ENCODE measurements at regions not wholly inside any gene's neighbourhood (a gene's known extent, or its start where the extent isn't known, plus 50 kb on each side); places are given as distances from the start of the nearest gene placed in this dataset.

DNA sequence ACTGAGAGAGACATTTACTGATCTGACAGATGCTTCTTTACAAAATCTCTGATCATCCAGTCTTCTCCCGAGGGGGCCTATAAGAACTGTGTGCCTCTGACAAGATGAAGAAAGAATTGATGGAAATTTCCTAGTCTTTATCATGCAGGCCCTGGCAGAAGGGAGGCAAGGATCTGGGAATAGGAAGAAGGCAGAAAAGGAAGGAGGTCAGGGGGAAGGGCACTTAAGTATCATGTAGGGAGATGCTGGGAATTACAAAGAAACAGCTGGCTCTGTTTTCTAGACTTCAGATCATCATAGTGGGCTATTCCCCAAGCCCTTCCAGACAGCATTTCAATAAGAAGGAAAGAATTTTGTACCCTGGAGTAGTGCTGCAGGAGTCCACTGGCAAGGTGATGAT is 243.3 kb upstream of the MOCS1 start:
- Histone ChIP-seq H3K9me3 (ENCODE audit: low read length) (no peaks in the 10 kb centered on the region), H3K4me1 (ENCODE audit: insufficient read depth, low read length) (no peaks in the 10 kb centered on the region), H3K36me3 (ENCODE audit: insufficient read depth, low read length) (no peaks in the 10 kb centered on the region), H3K27me3 (ENCODE audit: insufficient read depth, low read length, poor library complexity, severe bottlenecking) (no peaks in the 10 kb centered on the region), H3K27ac (ENCODE audit: low read depth, low read length) (no peak overlapping the region), H3K4me3 (ENCODE audit: low read length) (no peak overlapping the region)
- Mint-ChIP-seq H3K9me3 (peaks cover 0 to 4% (median 2%) of the 10 kb centered on the region in 5 donors), H3K4me3 (no peak overlapping the region), H3K36me3 (no peaks in the 10 kb centered on the region), H3K27ac (no peak overlapping the region), H3K4me1 (no peaks in the 10 kb centered on the region), H3K27me3 (peaks cover 4 to 9% of the 10 kb centered on the region in 2 donors)
- POLR2A ChIA-PET: no interaction called here
- no peak for DNase-seq
- CTCF ChIA-PET: no interaction called here

DNA sequence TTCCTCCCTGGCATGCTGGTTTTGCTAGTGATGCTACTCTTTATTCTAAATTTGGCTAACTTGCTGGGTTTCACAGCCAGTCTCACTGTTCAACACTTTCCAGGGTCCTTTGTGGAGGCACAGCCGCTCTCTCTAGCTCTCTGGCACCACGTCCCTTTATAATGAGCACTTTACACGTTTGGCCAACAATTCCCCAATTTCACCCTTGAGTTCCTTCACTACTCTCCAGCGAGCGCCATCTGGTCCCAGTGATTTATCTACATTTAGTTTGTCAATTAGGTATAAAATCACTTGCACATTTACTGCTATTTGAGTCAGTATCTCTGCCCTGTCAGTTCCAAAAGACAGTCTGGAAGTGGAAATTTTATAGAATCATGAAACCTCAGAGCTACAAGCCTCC is 241.9 kb upstream of the MOCS1 start:
- ChIA-PET CTCF (no interaction called here), POLR2A (no interaction called here)
- H3K9me3 ChIP-seq (ENCODE audit: low read length): no peaks in the 10 kb centered on the region
- Mint-ChIP-seq H3K27ac (no peak overlapping the region), H3K36me3 (no peaks in the 10 kb centered on the region), H3K4me1 (no peaks in the 10 kb centered on the region), H3K27me3 (peaks cover 4 to 9% of the 10 kb centered on the region in 2 donors), H3K9me3 (no peaks in the 10 kb centered on the region), H3K4me3 (no peak overlapping the region)
- H3K27ac ChIP-seq (ENCODE audit: low read depth, low read length): no peak overlapping the region
- no peaks in the 10 kb centered on the region for H3K27me3 ChIP-seq (ENCODE audit: insufficient read depth, low read length, poor library complexity, severe bottlenecking)
- no peaks in the 10 kb centered on the region for H3K36me3 ChIP-seq (ENCODE audit: insufficient read depth, low read length)
- no peaks in the 10 kb centered on the region for H3K4me1 ChIP-seq (ENCODE audit: insufficient read depth, low read length)
- no peak overlapping the region for H3K4me3 ChIP-seq (ENCODE audit: low read length)
- DNase-seq: no peak

DNA sequence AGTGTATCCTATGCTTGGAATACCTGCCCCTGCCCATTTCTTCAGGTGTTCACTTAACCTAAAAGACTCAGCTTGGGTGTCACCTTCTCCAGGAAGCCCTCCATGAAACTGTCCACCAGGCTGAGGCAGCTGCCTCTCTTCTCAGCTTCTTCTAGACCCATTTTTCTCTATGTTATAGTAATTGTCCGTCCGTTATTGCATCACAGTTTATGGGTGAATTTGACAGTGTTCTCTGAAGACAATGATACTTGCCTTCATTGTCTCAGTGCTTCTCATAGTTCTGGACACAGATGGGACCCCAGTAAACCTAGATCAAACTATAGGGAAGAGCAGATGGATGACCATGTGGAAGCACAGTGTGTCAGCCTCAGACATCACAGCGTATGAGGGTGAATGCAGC is 238.0 kb upstream of the MOCS1 start:
- no peaks in the 10 kb centered on the region for H3K4me1 ChIP-seq (ENCODE audit: insufficient read depth, low read length)
- H3K27ac ChIP-seq (ENCODE audit: low read depth, low read length): no peak overlapping the region
- H3K27me3 Mint-ChIP-seq: peaks cover 5 to 7% of the 10 kb centered on the region in 2 donors
- H3K9me3 Mint-ChIP-seq: no peaks in the 10 kb centered on the region
- no peaks in the 10 kb centered on the region for H3K9me3 ChIP-seq (ENCODE audit: low read length)
- no peaks in the 10 kb centered on the region for H3K36me3 Mint-ChIP-seq
- no peaks in the 10 kb centered on the region for H3K4me1 Mint-ChIP-seq
- H3K27me3 ChIP-seq (ENCODE audit: insufficient read depth, low read length, poor library complexity, severe bottlenecking): no peaks in the 10 kb centered on the region
- H3K4me3 Mint-ChIP-seq: no peak overlapping the region
- H3K4me3 ChIP-seq (ENCODE audit: low read length): no peak overlapping the region
- no peak for DNase-seq
- H3K36me3 ChIP-seq (ENCODE audit: insufficient read depth, low read length): no peaks in the 10 kb centered on the region
- ChIA-PET POLR2A (no interaction called here), CTCF (no interaction called here)
- no peak overlapping the region for H3K27ac Mint-ChIP-seq

DNA sequence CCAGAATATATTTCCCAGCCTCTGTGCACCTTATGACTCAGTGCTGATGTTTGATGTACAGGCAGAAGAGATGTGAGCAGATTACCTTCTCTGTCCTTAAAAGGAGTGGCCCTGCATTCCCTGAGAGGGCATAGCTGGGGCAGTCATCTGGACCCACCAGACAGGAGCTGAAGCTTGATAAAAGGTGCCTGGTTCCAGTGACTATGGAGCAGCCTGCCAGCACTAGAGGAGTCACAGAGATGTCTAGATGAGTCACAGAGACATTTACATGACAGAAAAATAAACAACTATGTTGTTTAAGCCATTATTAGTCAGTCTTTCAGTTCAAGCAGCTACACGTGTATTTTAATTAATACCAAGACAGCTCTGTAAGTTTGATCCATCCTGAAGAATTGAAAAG is 237.1 kb upstream of the MOCS1 start:
- Histone ChIP-seq H3K9me3 (ENCODE audit: low read length) (no peaks in the 10 kb centered on the region), H3K27me3 (ENCODE audit: insufficient read depth, low read length, poor library complexity, severe bottlenecking) (no peaks in the 10 kb centered on the region), H3K36me3 (ENCODE audit: insufficient read depth, low read length) (no peaks in the 10 kb centered on the region), H3K4me1 (ENCODE audit: insufficient read depth, low read length) (no peaks in the 10 kb centered on the region), H3K27ac (ENCODE audit: low read depth, low read length) (no peak overlapping the region), H3K4me3 (ENCODE audit: low read length) (no peak overlapping the region)
- H3K9me3 Mint-ChIP-seq: no peaks in the 10 kb centered on the region
- no peaks in the 10 kb centered on the region for H3K36me3 Mint-ChIP-seq
- H3K27ac Mint-ChIP-seq: no peak overlapping the region
- no peak for DNase-seq
- no peak overlapping the region for H3K4me3 Mint-ChIP-seq
- ChIA-PET CTCF (no interaction called here), POLR2A (no interaction called here)
- peaks cover 5 to 6% of the 10 kb centered on the region in 2 donors for H3K27me3 Mint-ChIP-seq
- no peaks in the 10 kb centered on the region for H3K4me1 Mint-ChIP-seq

DNA sequence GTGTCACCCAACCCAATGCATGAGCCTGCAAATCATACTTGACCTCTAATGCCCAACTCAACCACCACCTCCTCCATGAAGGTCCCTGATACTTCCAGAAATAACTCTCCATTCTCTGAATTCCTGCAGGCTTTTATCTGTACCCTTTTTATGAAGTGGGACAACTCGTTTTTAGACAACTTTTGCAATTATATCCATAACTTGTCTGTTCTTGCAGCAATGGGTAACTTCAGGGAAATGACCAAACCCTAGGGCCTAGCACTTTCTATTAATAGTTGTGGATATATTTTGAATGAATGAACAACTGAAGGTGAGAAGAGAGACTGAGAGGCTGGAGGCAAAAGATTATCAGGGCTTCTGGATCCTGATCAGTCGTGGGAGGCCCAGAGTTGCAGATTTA is 236.6 kb upstream of the MOCS1 start:
- H3K27me3 Mint-ChIP-seq: peaks cover 3 to 5% of the 10 kb centered on the region in 2 donors

DNA sequence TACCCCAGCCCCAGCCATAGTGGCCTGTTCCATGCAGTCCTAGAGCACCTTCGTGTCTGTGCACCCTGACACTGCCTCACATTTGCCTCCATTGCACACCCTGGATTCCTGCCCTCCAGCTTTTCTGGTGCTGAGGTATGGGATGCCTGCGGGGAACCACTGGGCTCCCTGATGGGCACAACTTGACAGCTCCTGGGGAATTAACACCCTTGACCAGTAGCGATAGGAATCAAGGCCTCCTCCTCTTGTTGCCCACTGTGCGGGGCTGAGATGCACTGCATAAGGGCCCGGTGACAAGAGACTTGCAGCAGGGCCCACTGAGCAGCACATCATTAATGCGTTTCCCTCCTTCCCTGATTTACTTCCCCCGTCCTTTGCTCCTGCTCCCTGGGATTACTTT is 235.6 kb upstream of the MOCS1 start:
- no peak overlapping the region for H3K27ac ChIP-seq (ENCODE audit: low read depth, low read length)
- no peaks in the 10 kb centered on the region for H3K4me1 ChIP-seq (ENCODE audit: insufficient read depth, low read length)
- Mint-ChIP-seq H3K36me3 (no peaks in the 10 kb centered on the region), H3K4me3 (no peak overlapping the region), H3K4me1 (no peaks in the 10 kb centered on the region), H3K9me3 (peaks cover 0 to 2% (median 0%) of the 10 kb centered on the region in 5 donors), H3K27ac (no peak overlapping the region), H3K27me3 (peaks cover 3 to 5% of the 10 kb centered on the region in 2 donors)
- POLR2A ChIA-PET: no interaction called here
- H3K36me3 ChIP-seq (ENCODE audit: insufficient read depth, low read length): no peaks in the 10 kb centered on the region
- H3K4me3 ChIP-seq (ENCODE audit: low read length): no peak overlapping the region
- H3K27me3 ChIP-seq (ENCODE audit: insufficient read depth, low read length, poor library complexity, severe bottlenecking): no peaks in the 10 kb centered on the region
- CTCF ChIA-PET: no interaction called here
- H3K9me3 ChIP-seq (ENCODE audit: low read length): no peaks in the 10 kb centered on the region
- no peak for DNase-seq

More for the DNA sequence above, 236.6 kb upstream of the MOCS1 start:
- H3K9me3 Mint-ChIP-seq: peaks cover 0 to 2% (median 0%) of the 10 kb centered on the region in 5 donors
- no peak overlapping the region for H3K4me3 Mint-ChIP-seq
- H3K4me1 Mint-ChIP-seq: no peaks in the 10 kb centered on the region
- Histone ChIP-seq H3K27ac (ENCODE audit: low read depth, low read length) (no peak overlapping the region), H3K9me3 (ENCODE audit: low read length) (no peaks in the 10 kb centered on the region), H3K4me3 (ENCODE audit: low read length) (no peak overlapping the region), H3K4me1 (ENCODE audit: insufficient read depth, low read length) (no peaks in the 10 kb centered on the region), H3K36me3 (ENCODE audit: insufficient read depth, low read length) (no peaks in the 10 kb centered on the region), H3K27me3 (ENCODE audit: insufficient read depth, low read length, poor library complexity, severe bottlenecking) (no peaks in the 10 kb centered on the region)
- H3K36me3 Mint-ChIP-seq: no peaks in the 10 kb centered on the region
- ChIA-PET CTCF (no interaction called here), POLR2A (no interaction called here)
- no peak for DNase-seq
- H3K27ac Mint-ChIP-seq: no peak overlapping the region

DNA sequence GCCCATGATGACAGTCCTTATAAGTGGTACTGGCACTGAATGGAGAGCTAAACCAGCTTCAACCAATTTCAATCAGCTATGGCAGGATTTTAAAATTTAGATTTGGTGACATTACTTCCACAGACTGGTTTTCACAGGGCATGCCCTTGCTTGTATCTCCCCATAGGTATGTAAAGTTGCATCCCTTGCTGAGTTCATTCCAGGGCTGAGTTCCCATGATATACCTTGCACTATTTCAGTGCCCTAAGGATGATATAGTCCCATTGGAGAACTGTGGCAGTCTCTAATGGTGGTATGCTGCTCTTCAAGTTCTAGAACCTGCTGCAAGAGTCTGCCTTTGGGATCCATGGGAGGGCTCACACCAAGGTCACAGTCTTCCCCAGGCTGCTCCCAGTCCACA is 232.7 kb upstream of the MOCS1 start:
- ChIA-PET POLR2A (no interaction called here), CTCF (no interaction called here)
- DNase-seq: no peak
- Mint-ChIP-seq H3K27ac (no peak overlapping the region), H3K27me3 (peaks cover 5 to 8% of the 10 kb centered on the region in 2 donors), H3K4me3 (no peak overlapping the region), H3K9me3 (peaks cover 0 to 2% (median 0%) of the 10 kb centered on the region in 5 donors), H3K36me3 (no peaks in the 10 kb centered on the region), H3K4me1 (no peaks in the 10 kb centered on the region)
- Histone ChIP-seq H3K27ac (ENCODE audit: low read depth, low read length) (no peak overlapping the region), H3K36me3 (ENCODE audit: insufficient read depth, low read length) (no peaks in the 10 kb centered on the region), H3K9me3 (ENCODE audit: low read length) (no peaks in the 10 kb centered on the region), H3K27me3 (ENCODE audit: insufficient read depth, low read length, poor library complexity, severe bottlenecking) (no peaks in the 10 kb centered on the region), H3K4me1 (ENCODE audit: insufficient read depth, low read length) (no peaks in the 10 kb centered on the region), H3K4me3 (ENCODE audit: low read length) (no peak overlapping the region)

DNA sequence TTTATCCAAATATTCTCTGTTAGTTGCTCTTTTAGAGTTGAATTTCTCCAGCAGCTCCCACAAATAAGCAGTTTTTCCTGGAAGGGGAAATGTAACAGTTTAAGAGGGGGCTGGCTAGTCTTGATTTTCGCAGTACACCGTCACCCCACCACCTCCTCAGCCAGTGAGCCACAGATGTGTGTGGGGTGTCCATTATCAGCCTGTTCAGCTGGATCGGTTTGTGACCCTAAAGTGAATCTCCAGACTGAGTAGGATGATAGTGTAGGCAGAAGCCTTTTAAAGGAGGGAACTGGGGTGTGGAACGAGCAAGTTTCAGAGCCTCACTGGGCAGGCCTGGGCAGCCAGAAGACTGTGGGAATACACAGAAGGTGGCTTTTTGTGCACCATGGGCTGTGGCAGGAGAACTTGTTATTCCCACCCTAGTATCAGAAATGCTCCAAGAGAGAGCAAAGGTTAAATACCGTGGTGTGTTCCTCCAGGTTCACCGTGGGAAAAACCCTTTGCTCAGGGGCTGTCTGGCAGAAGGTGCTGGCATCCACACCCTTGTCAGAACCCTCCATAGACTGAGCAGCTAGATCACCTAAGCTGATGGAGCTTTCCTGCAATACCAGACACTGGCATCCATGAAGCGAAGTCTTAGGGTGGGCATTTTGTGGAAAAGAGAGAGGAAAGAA is 230.9 kb upstream of the MOCS1 start:
- ChIA-PET CTCF (no interaction called here), POLR2A (no interaction called here)
- Histone ChIP-seq H3K9me3 (ENCODE audit: low read length) (no peaks in the 10 kb centered on the region), H3K4me1 (ENCODE audit: insufficient read depth, low read length) (no peaks in the 10 kb centered on the region), H3K27me3 (ENCODE audit: insufficient read depth, low read length, poor library complexity, severe bottlenecking) (no peaks in the 10 kb centered on the region), H3K4me3 (ENCODE audit: low read length) (no peak overlapping the region), H3K27ac (ENCODE audit: low read depth, low read length) (no peak overlapping the region), H3K36me3 (ENCODE audit: insufficient read depth, low read length) (no peaks in the 10 kb centered on the region)
- H3K4me1 Mint-ChIP-seq: no peaks in the 10 kb centered on the region
- H3K27ac Mint-ChIP-seq: no peak overlapping the region
- H3K9me3 Mint-ChIP-seq: peaks cover 0 to 2% (median 0%) of the 10 kb centered on the region in 5 donors
- H3K27me3 Mint-ChIP-seq: peaks cover 1 to 8% of the 10 kb centered on the region in 2 donors
- no peaks in the 10 kb centered on the region for H3K36me3 Mint-ChIP-seq
- DNase-seq: no peak
- H3K4me3 Mint-ChIP-seq: no peak overlapping the region

DNA sequence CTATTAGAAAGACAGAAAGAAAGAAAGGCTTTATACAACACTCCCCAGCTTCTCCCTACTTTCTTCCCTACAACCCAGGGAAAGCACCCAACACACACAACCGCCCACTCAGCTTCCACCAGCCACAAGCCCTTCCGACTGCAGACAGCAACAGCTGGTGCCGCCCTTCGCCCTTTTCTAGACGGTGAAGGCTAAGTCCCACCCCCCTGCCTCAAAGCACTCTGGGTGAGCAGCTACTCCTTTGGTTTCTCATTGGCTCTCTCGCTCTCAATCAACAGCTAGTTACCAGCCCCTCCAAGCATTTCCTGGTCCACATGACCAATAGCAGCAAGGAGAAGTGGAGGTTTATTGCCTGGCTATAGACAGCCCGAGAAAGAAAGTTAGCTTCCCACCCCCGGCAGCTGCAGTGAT is 230.1 kb upstream of the MOCS1 start:
- Mint-ChIP-seq H3K36me3 (no peaks in the 10 kb centered on the region), H3K4me3 (no peak overlapping the region), H3K4me1 (no peaks in the 10 kb centered on the region), H3K9me3 (peaks cover 0 to 2% (median 0%) of the 10 kb centered on the region in 5 donors), H3K27me3 (peaks cover 0 to 8% of the 10 kb centered on the region in 2 donors), H3K27ac (no peak overlapping the region)
- ChIA-PET POLR2A (no interaction called here), CTCF (no interaction called here)
- H3K4me1 ChIP-seq (ENCODE audit: insufficient read depth, low read length): no peaks in the 10 kb centered on the region
- DNase-seq: no peak
- H3K4me3 ChIP-seq (ENCODE audit: low read length): no peak overlapping the region
- H3K36me3 ChIP-seq (ENCODE audit: insufficient read depth, low read length): no peaks in the 10 kb centered on the region
- no peaks in the 10 kb centered on the region for H3K9me3 ChIP-seq (ENCODE audit: low read length)
- no peak overlapping the region for H3K27ac ChIP-seq (ENCODE audit: low read depth, low read length)
- no peaks in the 10 kb centered on the region for H3K27me3 ChIP-seq (ENCODE audit: insufficient read depth, low read length, poor library complexity, severe bottlenecking)

All from CD8-positive, alpha-beta memory T cell (primary cell).